ENCODE measurements at regions not wholly inside any gene's neighbourhood (a gene's known extent, or its start where the extent isn't known, plus 50 kb on each side); places are given as distances from the start of the nearest gene placed in this dataset. TPM values are rescaled to one million over a fixed set of nuclear protein-coding genes. Genes with fewer than 3 reads are reported as not detected.

- WGBS, 2 experiments (ENCODE audit: extremely low coverage in 1 of 2, insufficient coverage in 1 of 2, insufficient read length in 1 of 2, insufficient replicate concordance in 2 of 2, low coverage in 1 of 2, low lambda C conversion rate in 2 of 2, missing lambda C conversion rate in 1 of 2), result 85% methylated on average over 10 of the region's 10 CpGs; no CpG with 5 or more reads in 1 of the 2 experiments
- H3K18ac ChIP-seq (ENCODE audit: extremely low read depth, low read length), result no peak overlapping the region
- no peaks in the 10 kb centered on the region for H3K79me2 ChIP-seq (ENCODE audit: control insufficient read depth in 1 of 2, insufficient read depth in 2 of 2, low read length in 2 of 2)
- no peak overlapping the region for H3K4ac ChIP-seq (replicated peaks; ENCODE audit: insufficient read length, low read depth, low read length)
- H3K23ac ChIP-seq (ENCODE audit: insufficient read length), result no peak overlapping the region
- H2AK5ac ChIP-seq (ENCODE audit: low read depth, low read length), result no peak overlapping the region
- peaks cover 0 to 5% (median under 1%) of the 10 kb centered on the region in 4 experiments; a peak in 2 of 7 replicates for H3K27me3 ChIP-seq (replicated peaks in 1 of 4; ENCODE audit: control insufficient read depth in 3 of 4, extremely low read depth in 1 of 4, insufficient read depth in 3 of 4, low read length in 3 of 4)
- H3K9me3 ChIP-seq (ENCODE audit: insufficient read depth in 2 of 2, low read depth in 1 of 2, low read length in 1 of 2), result no peaks in the 10 kb centered on the region
- no peak overlapping the region for H4K8ac ChIP-seq (ENCODE audit: extremely low read depth, insufficient read depth, low read length)
- H2BK15ac ChIP-seq (ENCODE audit: low read length), result no peak overlapping the region
- peaks cover 0 to 6% (median 0%) of the 10 kb centered on the region in 4 experiments; a peak in 2 of 7 replicates for H3K4me1 ChIP-seq (replicated peaks in 1 of 4; ENCODE audit: control insufficient read depth in 3 of 4, insufficient read depth in 4 of 4, low read length in 3 of 4)
- H2AFZ ChIP-seq (ENCODE audit: low read length), result no peak overlapping the region
- H3K14ac ChIP-seq (ENCODE audit: insufficient read length), result no peak overlapping the region
- H3K36me3 ChIP-seq (ENCODE audit: control insufficient read depth in 2 of 4, insufficient read depth in 4 of 4, low read length in 3 of 4), result no peaks in the 10 kb centered on the region
- H3K9ac ChIP-seq (replicated peaks in 1 of 4; ENCODE audit: extremely low read depth in 1 of 4, low read depth in 3 of 4, low read length in 3 of 4), result no peak overlapping the region
- H3K4me3 ChIP-seq (ENCODE audit: extremely low read depth in 1 of 4, insufficient read depth in 2 of 4, low read depth in 3 of 4, low read length in 4 of 4), result no peak overlapping the region
- ChIA-PET CTCF (ENCODE audit: partially characterized antibody) (interaction anchor here (1.2 kb wide), 1 partner anchor 23 kb away, joined by 3 read pairs; no protein-coding TSS in a partner anchor), POLR2A (ENCODE audit: partially characterized antibody) (no interaction called here)
- H3K79me1 ChIP-seq (ENCODE audit: low read depth, low read length), result no peaks in the 10 kb centered on the region
- DNase-seq (ENCODE audit: low read depth in 1 of 2, low spot score in 2 of 2) (no peak), FAIRE-seq (no peak)
- no peak overlapping the region for H2BK120ac ChIP-seq (replicated peaks; ENCODE audit: low read depth, low read length)
- no peak overlapping the region for H3K27ac ChIP-seq (ENCODE audit: low read depth, low read length)
- H4K20me1 ChIP-seq (replicated peaks in 1 of 2; ENCODE audit: control insufficient read depth in 1 of 2, insufficient read depth in 2 of 2, low read length in 2 of 2), result no peaks in the 10 kb centered on the region
- H3K23me2 ChIP-seq (ENCODE audit: low read depth, low read length), result no peaks in the 10 kb centered on the region
- no peak overlapping the region for H2BK12ac ChIP-seq (ENCODE audit: low read depth, low read length)
- no peak overlapping the region for H4K5ac ChIP-seq (ENCODE audit: insufficient read length, low read depth, low read length)
- no peak overlapping the region for H2BK5ac ChIP-seq (ENCODE audit: low read depth, low read length)
- H4K91ac ChIP-seq (replicated peaks; ENCODE audit: insufficient read length, low read length), result no peak overlapping the region
- no peak overlapping the region for H3K56ac ChIP-seq (replicated peaks; ENCODE audit: insufficient read length, low read depth, low read length)
- no peak overlapping the region for H3K4me2 ChIP-seq (ENCODE audit: insufficient read depth in 1 of 2, low read depth in 2 of 2, low read length in 2 of 2)
- TF ChIP-seq SP1 (IDR thresholded peaks at IDR 0.05; ENCODE audit: low read depth, low read length), result no peak
- TF ChIP-seq MAFK (IDR thresholded peaks at IDR 0.05; ENCODE audit: low read depth, low read length), result peak; percentile 49; the same call in 1 of the 2 replicates
- no peak overlapping the region for H2BK20ac ChIP-seq (ENCODE audit: low read length)
Measured at GRCh38 chr6:12661432-12662089, 55.0 kb upstream of the PHACTR1 start.

Small RNA genes lying in the stretch of these regions (small RNA-seq; reads per million reads assigned to genes)
- gene RN7SKP293 (ENCODE audit: insufficient read depth), result not detected

Measured in H1 (cell line).